ENCODE measurements at regions not wholly inside any gene's neighbourhood (a gene's known extent, or its start where the extent isn't known, plus 50 kb on each side); places are given as distances from the start of the nearest gene placed in this dataset.
"Not testable (repeated sequence)": the region's sequence is repeated elsewhere in the genome, so short reads cannot be mapped to it uniquely, and the experiment has no call there.

DNA sequence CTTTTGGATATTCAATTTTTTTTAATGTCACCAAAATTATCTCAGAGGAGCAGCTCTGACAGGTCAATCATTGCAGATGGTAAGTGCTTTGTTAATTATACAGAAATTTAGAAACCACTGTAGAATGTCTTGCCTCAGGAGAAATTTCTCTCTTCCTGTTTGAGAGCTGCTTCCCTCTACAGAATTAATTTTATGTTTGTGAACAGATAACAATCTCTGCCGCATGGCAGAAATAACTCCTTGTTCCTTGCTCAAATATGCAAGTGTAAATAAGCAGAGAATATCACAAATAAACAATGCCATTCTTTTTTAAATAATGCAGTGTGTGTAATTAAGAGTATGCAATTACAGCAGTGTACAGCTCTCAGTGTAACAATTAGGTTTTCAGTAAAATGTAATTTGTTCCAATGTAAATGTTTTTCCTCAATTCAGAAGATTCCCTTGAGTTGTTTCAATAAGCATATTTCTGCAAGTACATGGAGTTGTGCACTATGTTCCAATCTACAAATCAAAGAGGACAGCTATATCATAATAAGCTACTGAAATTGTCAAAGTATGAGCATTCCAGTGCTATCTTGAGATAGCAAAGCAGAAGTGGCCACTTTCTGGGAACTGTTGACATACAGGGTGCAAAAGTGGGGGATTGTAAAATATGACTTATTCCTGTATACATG, 1012.8 kb downstream of the MAT2B start:
- Histone ChIP-seq H2AFZ (ENCODE audit: low read depth, low read length) (no peak overlapping the region), H4K91ac (ENCODE audit: low read length) (no peak overlapping the region), H2BK120ac (ENCODE audit: low read depth, low read length) (no peak overlapping the region), H2BK5ac (ENCODE audit: low read depth, low read length, poor library complexity, severe bottlenecking) (no peak overlapping the region), H3K9me3 (ENCODE audit: control insufficient read depth, low read length) (peaks cover 3% of the 10 kb centered on the region), H3K27ac (ENCODE audit: low read length, poor library complexity, severe bottlenecking) (no peak overlapping the region), H3K23ac (ENCODE audit: low read length in 2 of 2) (no peak overlapping the region), H3K4me1 (ENCODE audit: control insufficient read depth, insufficient read depth, low read depth, low read length) (no peaks in the 10 kb centered on the region), H3K36me3 (ENCODE audit: control insufficient read depth in 1 of 2, insufficient read depth in 2 of 2, low read depth in 1 of 2, low read length in 2 of 2) (no peaks in the 10 kb centered on the region), H3K27me3 (ENCODE audit: control insufficient read depth in 1 of 2, insufficient read depth in 1 of 2, low read length in 2 of 2) (no peaks in the 10 kb centered on the region), H3K4me2 (ENCODE audit: low read length, poor library complexity, severe bottlenecking) (no peak overlapping the region), H3K4ac (ENCODE audit: low read depth in 1 of 2, low read length in 2 of 2) (no peak overlapping the region), H4K8ac (ENCODE audit: low read length) (no peak overlapping the region), H3K9ac (ENCODE audit: low read length) (no peak overlapping the region), H2BK15ac (ENCODE audit: low read depth, poor library complexity, severe bottlenecking) (no peak overlapping the region), H2AK5ac (ENCODE audit: low read length, severe bottlenecking) (no peak overlapping the region), H3K14ac (ENCODE audit: low read length in 2 of 2) (no peak overlapping the region), H3K79me1 (replicated peaks; ENCODE audit: low read length, poor library complexity, severe bottlenecking) (no peaks in the 10 kb centered on the region), H3K4me3 (ENCODE audit: insufficient read depth in 1 of 2, low read depth in 1 of 2, low read length in 2 of 2) (no peak overlapping the region), H2BK12ac (ENCODE audit: low read length in 2 of 2) (no peak overlapping the region), H3K18ac (ENCODE audit: low read depth in 1 of 2, low read length in 2 of 2) (no peak overlapping the region)
- no peak for DNase-seq
- no CpG with 5 or more reads among the region's 1 CpG for WGBS

DNA sequence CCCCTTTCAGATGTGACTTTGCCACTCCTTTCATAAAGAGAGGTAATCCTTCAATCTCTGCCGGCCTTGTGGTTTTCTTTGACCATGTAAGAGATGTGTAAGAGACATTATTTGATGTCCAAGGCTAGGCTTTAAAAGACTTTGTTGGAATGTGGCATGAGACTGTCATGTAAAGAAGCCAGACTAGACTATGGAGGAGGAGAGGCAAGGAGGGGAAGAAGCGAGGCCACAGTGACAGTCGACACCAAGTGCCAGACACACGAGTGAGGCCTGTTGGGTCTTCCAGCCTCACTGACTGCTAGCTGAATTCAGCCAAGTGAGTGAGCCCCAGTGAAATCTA, 1013.3 kb downstream of the MAT2B start:
- Histone ChIP-seq H2BK12ac (ENCODE audit: low read length in 2 of 2) (no peak overlapping the region), H3K4me2 (ENCODE audit: low read length, poor library complexity, severe bottlenecking) (no peak overlapping the region)
- WGBS, result 59% methylated on average over 4 of the region's 4 CpGs

DNA sequence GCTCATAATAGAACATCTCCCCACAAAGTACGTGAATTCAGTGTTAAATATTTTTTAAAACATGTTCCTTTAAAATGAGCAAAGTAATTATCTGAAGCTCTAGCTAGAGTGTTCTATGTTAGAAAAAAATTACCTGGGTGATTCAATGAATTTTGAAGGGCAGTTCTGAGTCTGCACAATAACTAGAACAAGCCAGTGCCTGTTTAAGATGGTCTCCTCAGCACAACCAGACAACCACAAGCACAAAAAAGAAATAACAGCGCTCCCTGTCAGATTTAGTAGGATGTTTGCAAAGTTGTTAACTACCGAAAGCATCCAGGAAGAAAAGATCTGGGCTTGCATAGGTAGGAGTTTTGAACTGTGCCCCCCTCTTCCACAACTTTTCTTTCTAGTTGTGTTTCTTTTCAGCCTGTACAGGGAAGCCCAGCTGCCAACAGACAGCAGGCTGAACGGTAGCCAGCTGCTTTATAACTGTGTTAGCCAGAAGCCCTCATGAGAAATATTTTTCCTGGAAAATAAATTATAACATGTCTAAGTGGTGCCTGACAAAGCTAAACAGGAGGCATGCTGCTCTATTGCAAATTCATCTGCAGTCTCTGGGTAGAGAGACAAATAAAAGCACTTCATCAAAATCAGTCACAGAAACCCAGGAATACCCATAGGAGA, 1026.9 kb downstream of the MAT2B start:
- no peak overlapping the region for H4K91ac ChIP-seq (ENCODE audit: low read length)
- no peaks in the 10 kb centered on the region for H3K36me3 ChIP-seq (ENCODE audit: control insufficient read depth in 1 of 2, insufficient read depth in 2 of 2, low read depth in 1 of 2, low read length in 2 of 2)
- H2BK12ac ChIP-seq (ENCODE audit: low read length in 2 of 2), result no peak overlapping the region
- no peak overlapping the region for H2BK5ac ChIP-seq (ENCODE audit: low read depth, low read length, poor library complexity, severe bottlenecking)
- no peak overlapping the region for H3K27ac ChIP-seq (ENCODE audit: low read length, poor library complexity, severe bottlenecking)
- H3K9ac ChIP-seq (ENCODE audit: low read length), result no peak overlapping the region
- no peak overlapping the region for H3K23ac ChIP-seq (ENCODE audit: low read length in 2 of 2)
- DNase-seq, result no peak
- no peak overlapping the region for H3K4ac ChIP-seq (ENCODE audit: low read depth in 1 of 2, low read length in 2 of 2)
- H2AFZ ChIP-seq (ENCODE audit: low read depth, low read length), result no peak overlapping the region
- no peaks in the 10 kb centered on the region for H3K27me3 ChIP-seq (ENCODE audit: control insufficient read depth in 1 of 2, insufficient read depth in 1 of 2, low read length in 2 of 2)
- H4K8ac ChIP-seq (ENCODE audit: low read length), result no peak overlapping the region
- no peaks in the 10 kb centered on the region for H3K79me1 ChIP-seq (replicated peaks; ENCODE audit: low read length, poor library complexity, severe bottlenecking)
- peak overlapping the region in 1 of 2 experiments; percentile 33 for H3K18ac ChIP-seq (ENCODE audit: low read depth in 1 of 2, low read length in 2 of 2)
- no peak overlapping the region for H3K4me3 ChIP-seq (ENCODE audit: insufficient read depth in 1 of 2, low read depth in 1 of 2, low read length in 2 of 2)
- H3K4me1 ChIP-seq (ENCODE audit: control insufficient read depth, insufficient read depth, low read depth, low read length), result no peaks in the 10 kb centered on the region
- 10% methylated on average over 2 of the region's 4 CpGs for WGBS
- no peak overlapping the region for H3K4me2 ChIP-seq (ENCODE audit: low read length, poor library complexity, severe bottlenecking)
- no peak overlapping the region for H2BK15ac ChIP-seq (ENCODE audit: low read depth, poor library complexity, severe bottlenecking)
- no peak overlapping the region for H2BK120ac ChIP-seq (ENCODE audit: low read depth, low read length)
- no peak overlapping the region for H2AK5ac ChIP-seq (ENCODE audit: low read length, severe bottlenecking)
- no peaks in the 10 kb centered on the region for H3K9me3 ChIP-seq (ENCODE audit: control insufficient read depth, low read length)
- no peak overlapping the region for H3K14ac ChIP-seq (ENCODE audit: low read length in 2 of 2)

More for the DNA sequence above, 1013.3 kb downstream of the MAT2B start:
- Histone ChIP-seq H3K9me3 (ENCODE audit: control insufficient read depth, low read length) (no peaks in the 10 kb centered on the region), H3K18ac (ENCODE audit: low read depth in 1 of 2, low read length in 2 of 2) (peak overlapping the region in 1 of 2 experiments; percentile 94), H3K4me3 (ENCODE audit: insufficient read depth in 1 of 2, low read depth in 1 of 2, low read length in 2 of 2) (no peak overlapping the region), H3K4ac (ENCODE audit: low read depth in 1 of 2, low read length in 2 of 2) (peak overlapping the region in 1 of 2 experiments; percentile 88), H4K8ac (ENCODE audit: low read length) (no peak overlapping the region), H3K36me3 (ENCODE audit: control insufficient read depth in 1 of 2, insufficient read depth in 2 of 2, low read depth in 1 of 2, low read length in 2 of 2) (no peaks in the 10 kb centered on the region), H3K27ac (ENCODE audit: low read length, poor library complexity, severe bottlenecking) (no peak overlapping the region), H2BK5ac (ENCODE audit: low read depth, low read length, poor library complexity, severe bottlenecking) (no peak overlapping the region), H2BK15ac (ENCODE audit: low read depth, poor library complexity, severe bottlenecking) (no peak overlapping the region), H3K14ac (ENCODE audit: low read length in 2 of 2) (peak overlapping the region in 1 of 2 experiments; percentile 41), H3K23ac (ENCODE audit: low read length in 2 of 2) (no peak overlapping the region), H4K91ac (ENCODE audit: low read length) (peak overlapping the region; percentile 23), H3K79me1 (replicated peaks; ENCODE audit: low read length, poor library complexity, severe bottlenecking) (no peaks in the 10 kb centered on the region), H3K27me3 (ENCODE audit: control insufficient read depth in 1 of 2, insufficient read depth in 1 of 2, low read length in 2 of 2) (no peaks in the 10 kb centered on the region), H2AFZ (ENCODE audit: low read depth, low read length) (no peak overlapping the region), H2AK5ac (ENCODE audit: low read length, severe bottlenecking) (no peak overlapping the region), H3K9ac (ENCODE audit: low read length) (no peak overlapping the region), H3K4me1 (ENCODE audit: control insufficient read depth, insufficient read depth, low read depth, low read length) (no peaks in the 10 kb centered on the region), H2BK120ac (ENCODE audit: low read depth, low read length) (no peak overlapping the region)
- peak; percentile 31 for DNase-seq

DNA sequence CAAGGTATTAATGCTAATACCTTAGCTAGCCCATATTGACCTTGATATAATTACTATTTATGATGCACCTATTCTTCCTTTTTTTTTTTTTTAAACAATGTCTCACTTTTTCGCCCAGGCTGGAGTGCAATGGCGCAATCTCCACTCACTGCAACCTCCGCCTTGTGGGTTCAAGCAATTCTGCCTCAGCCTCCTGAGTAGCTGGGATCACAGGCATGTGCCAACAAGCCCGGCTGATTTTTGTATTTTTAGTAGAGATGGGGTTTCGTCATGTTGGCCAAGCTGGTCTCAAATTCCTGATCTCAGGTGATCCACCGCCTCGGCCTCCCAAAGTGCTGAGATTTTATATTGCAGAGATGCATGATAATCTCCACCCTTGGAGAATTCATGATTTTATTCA, 1028.0 kb downstream of the MAT2B start:
- not testable (repeated sequence) for H2AK5ac ChIP-seq (ENCODE audit: low read length, severe bottlenecking); H3K14ac ChIP-seq (ENCODE audit: low read length in 2 of 2); H2BK120ac ChIP-seq (ENCODE audit: low read depth, low read length); H2BK15ac ChIP-seq (ENCODE audit: low read depth, poor library complexity, severe bottlenecking); H3K18ac ChIP-seq (ENCODE audit: low read depth in 1 of 2, low read length in 2 of 2); H3K9ac ChIP-seq (ENCODE audit: low read length); H3K23ac ChIP-seq (ENCODE audit: low read length in 2 of 2); H3K36me3 ChIP-seq (ENCODE audit: control insufficient read depth in 1 of 2, insufficient read depth in 2 of 2, low read depth in 1 of 2, low read length in 2 of 2); H3K4me1 ChIP-seq (ENCODE audit: control insufficient read depth, insufficient read depth, low read depth, low read length); DNase-seq; H3K4me2 ChIP-seq (ENCODE audit: low read length, poor library complexity, severe bottlenecking); H3K4me3 ChIP-seq (ENCODE audit: insufficient read depth in 1 of 2, low read depth in 1 of 2, low read length in 2 of 2); H2AFZ ChIP-seq (ENCODE audit: low read depth, low read length); H2BK12ac ChIP-seq (ENCODE audit: low read length in 2 of 2); H4K8ac ChIP-seq (ENCODE audit: low read length); H3K27me3 ChIP-seq (ENCODE audit: control insufficient read depth in 1 of 2, insufficient read depth in 1 of 2, low read length in 2 of 2); H2BK5ac ChIP-seq (ENCODE audit: low read depth, low read length, poor library complexity, severe bottlenecking); H3K27ac ChIP-seq (ENCODE audit: low read length, poor library complexity, severe bottlenecking); H4K91ac ChIP-seq (ENCODE audit: low read length); H3K4ac ChIP-seq (ENCODE audit: low read depth in 1 of 2, low read length in 2 of 2); H3K9me3 ChIP-seq (ENCODE audit: control insufficient read depth, low read length); H3K79me1 ChIP-seq (replicated peaks; ENCODE audit: low read length, poor library complexity, severe bottlenecking)
- WGBS, result 97% methylated on average over 7 of the region's 7 CpGs
